HG03139 (cell line): ENCODE measurements at regions not wholly inside any gene's neighbourhood (a gene's known extent, or its start where the extent isn't known, plus 50 kb on each side); places are given as distances from the start of the nearest gene placed in this dataset.
"Not testable (repeated sequence)": the region's sequence is repeated elsewhere in the genome, so short reads cannot be mapped to it uniquely, and the experiment has no call there.

Experiments used
- ATAC-seq: cut with Tn5 transposase; IDR thresholded peaks from one replicate; pipeline ENCODE4 v1.9.1; 2021; ENCODE audit not compliant: unreplicated experiment

- not testable (repeated sequence) for ATAC-seq
These were observed 197.7 kb upstream of the IRF2BP2 start for GRCh38 chr1:234807705-234808104.

DNA sequence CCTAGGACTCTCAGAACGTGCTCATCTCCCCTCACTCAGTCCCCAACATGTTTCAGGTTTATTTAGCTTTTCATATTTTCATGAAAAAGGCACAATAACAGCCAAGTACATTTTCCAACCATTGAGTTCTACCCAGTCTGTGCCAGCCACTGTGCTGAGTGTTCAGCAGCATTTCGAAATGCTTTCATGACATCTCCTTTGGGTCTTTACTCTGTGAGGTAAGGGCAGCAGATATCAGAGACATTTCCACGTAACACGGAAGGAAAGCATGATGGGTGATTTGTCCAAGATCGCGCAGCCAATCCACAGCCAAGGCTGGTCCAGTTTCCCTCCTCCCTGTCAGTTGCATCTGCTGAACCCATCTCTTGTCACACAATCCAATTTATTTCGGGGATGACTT, 192.6 kb upstream of the IRF2BP2 start:
- ATAC-seq, result not testable (repeated sequence)

DNA sequence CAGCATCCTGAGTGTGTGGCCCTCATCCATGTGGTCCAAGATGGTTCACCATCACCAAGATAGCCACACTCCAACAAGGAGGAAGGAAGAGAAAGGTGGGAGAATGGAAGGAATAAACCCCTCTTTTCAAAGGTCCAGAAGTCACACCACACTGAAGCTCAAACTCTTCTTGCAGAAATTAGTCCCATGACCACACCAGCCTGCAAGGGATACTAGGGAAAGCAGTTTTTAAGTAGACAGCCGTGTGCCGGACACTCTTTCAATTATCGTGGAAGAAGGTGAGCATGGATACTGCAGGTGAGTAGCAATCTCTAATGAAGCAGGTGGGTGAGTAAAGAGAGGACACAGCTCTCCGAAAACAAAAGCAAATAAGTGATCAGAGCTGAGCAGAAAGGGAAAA, 191.7 kb upstream of the IRF2BP2 start:
- not testable (repeated sequence) for ATAC-seq

- not testable (repeated sequence) for ATAC-seq
These were observed 191.2 kb upstream of the IRF2BP2 start for GRCh38 chr1:234801147-234801546.

- not testable (repeated sequence) for ATAC-seq
These were observed 190.6 kb upstream of the IRF2BP2 start for GRCh38 chr1:234800563-234800962.

DNA sequence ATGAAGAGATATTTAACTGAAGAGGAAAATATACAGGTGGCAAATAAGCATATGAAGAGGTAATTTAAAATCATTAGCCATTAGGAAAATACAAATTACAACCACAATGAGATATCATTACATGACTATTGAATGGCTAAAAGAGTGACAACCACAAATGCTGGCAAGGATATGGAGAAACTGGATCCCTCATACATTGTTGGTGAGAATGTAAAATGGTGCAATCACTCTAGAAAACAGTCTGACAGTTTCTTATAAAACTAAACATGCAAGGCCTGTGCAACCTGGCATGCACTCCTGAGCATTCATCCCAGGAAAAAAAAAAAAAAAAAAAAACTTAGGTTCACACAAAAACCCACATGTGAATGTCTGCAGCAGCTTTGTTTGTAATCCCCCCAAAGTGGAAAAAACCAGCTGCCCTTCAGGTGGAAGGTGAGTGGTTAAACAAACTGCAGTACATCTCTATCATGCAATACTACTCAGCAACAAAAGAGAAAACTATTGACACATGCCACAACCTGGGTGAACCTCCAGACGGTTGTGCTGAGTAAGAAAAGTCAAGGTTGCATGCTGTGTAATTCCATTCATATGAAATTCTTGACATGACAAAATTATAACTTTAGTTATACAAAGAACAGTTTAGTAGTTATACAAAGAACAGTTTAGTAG, 189.2 kb upstream of the IRF2BP2 start:
- ATAC-seq, result not testable (repeated sequence)

DNA sequence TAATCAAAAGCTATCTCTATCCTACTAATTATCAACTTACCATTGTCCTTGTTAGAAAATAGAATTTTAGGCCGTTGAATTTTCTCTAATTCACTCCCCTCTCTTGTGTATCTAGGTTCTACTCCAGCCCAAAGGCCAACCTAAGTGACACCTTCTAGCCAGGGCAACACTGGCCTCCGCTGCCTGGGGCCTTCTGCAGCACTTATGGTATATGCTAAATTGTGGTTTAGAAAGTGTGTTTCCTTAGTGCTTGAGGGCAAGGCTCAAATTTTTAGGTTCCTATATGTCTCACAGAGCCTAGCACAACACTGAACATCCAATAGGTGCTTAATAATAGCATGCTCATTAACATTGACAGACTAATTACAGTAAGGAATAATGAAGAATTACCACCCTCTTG, 187.2 kb upstream of the IRF2BP2 start:
- ATAC-seq, result not testable (repeated sequence)

- ATAC-seq, result not testable (repeated sequence)
These were observed 186.4 kb upstream of the IRF2BP2 start for GRCh38 chr1:234796438-234796792.

GRCh38 chr1:234795711-234796437, 185.9 kb upstream of the IRF2BP2 start:
- not testable (repeated sequence) for ATAC-seq

GRCh38 chr1:234795007-234795406, 185.0 kb upstream of the IRF2BP2 start:
- not testable (repeated sequence) for ATAC-seq

- ATAC-seq, result not testable (repeated sequence)
These were observed 184.5 kb upstream of the IRF2BP2 start for GRCh38 chr1:234794452-234794851.

- not testable (repeated sequence) for ATAC-seq
These were observed 183.9 kb upstream of the IRF2BP2 start for GRCh38 chr1:234793924-234794323.

- ATAC-seq, result not testable (repeated sequence)
These were observed 182.4 kb upstream of the IRF2BP2 start for GRCh38 chr1:234792221-234792864.

DNA sequence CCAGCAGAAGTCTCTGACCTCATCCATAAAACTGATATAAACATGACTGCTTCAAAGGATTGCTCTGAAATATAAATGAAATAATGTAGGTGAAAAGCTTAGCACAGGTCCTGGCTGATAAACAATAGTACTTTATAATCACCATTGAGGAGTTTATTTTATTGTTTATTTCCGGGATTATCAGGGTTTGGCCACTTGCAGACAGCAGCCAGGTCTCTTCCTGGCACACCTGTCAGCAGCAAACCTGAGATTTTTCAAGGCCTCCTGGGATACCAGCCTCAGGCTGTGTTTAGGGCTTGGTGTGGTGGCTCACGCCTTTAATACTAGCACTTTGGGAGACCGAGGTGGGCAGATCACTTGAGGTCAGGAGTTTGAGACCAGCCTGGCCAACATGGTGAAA, 181.6 kb upstream of the IRF2BP2 start:
- not testable (repeated sequence) for ATAC-seq

GRCh38 chr1:234790333-234790732, 180.4 kb upstream of the IRF2BP2 start:
- ATAC-seq, result not testable (repeated sequence)

GRCh38 chr1:234787011-234787584, 177.1 kb upstream of the IRF2BP2 start:
- not testable (repeated sequence) for ATAC-seq

DNA sequence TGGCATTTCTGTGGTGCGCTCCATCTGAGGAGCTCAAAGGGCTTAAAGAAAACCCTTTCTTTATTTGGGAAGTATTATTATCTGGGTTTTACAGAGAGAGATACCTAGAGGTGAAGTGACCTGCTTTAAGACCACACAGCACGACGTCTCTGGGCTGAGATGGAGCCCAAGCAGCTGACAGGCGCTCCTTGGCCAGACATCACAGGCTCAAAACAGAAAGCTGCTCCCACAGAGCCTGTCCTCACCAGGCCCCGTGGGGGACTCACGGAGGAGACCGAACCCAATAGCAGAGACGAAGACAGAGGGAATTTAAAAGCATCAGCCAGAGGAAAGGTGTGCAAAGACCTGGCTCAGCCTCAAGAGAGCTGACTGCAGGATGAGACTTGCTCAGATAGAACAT, 175.9 kb upstream of the IRF2BP2 start:
- not testable (repeated sequence) for ATAC-seq

- ATAC-seq, result not testable (repeated sequence)
These were observed 175.5 kb upstream of the IRF2BP2 start for GRCh38 chr1:234785471-234785919.

DNA sequence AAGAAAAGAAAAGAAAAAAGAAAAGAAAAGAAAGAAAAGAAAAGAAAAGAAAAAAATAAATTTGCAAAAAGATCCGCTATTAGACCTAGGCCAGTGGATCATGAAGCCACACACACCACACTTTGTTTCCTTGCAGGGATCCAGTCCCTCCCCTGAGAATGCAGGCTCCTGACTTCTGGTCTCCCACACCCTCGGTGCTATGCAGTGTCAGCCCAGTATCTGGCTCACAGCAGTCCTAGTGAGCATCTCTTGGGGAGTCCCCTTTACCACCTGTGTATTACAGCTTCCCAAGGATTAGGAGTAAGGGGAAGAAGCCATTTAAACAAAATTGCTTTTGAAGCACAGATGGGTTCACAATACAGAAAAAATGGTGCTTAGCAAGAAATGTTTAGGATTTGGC, 174.1 kb upstream of the IRF2BP2 start:
- not testable (repeated sequence) for ATAC-seq

DNA sequence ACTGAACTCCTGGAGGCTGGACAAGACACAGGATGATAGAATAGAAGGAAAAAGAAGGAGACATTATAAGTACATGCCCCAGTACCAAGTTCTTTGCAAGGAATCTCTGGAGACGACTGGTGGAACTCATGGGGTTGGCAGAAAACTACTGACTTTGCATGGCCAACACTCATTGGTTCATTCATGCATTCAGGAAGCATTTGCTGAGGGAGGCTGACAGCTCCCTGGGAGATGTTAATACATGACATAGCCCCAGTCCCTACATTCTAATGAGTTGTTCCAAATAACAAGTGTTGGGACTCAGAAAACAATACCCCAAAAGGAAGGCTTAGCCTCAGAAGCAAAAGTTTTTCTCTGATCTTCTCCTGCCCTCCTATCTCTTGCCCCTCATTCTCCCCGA, 172.8 kb upstream of the IRF2BP2 start:
- no peak for ATAC-seq

- no peak for ATAC-seq
These were observed 172.2 kb upstream of the IRF2BP2 start for GRCh38 chr1:234782105-234782751.
